Vagina (tissue), 2 donors: ENCODE measurements at regions not wholly inside any gene's neighbourhood (a gene's known extent, or its start where the extent isn't known, plus 50 kb on each side); places are given as distances from the start of the nearest gene placed in this dataset.

Source experiments
- POLR2A ChIP-seq, 2 donors: fragments of 450-650 bp; IDR thresholded peaks; one replicate each; pipeline ENCODE4 v1.6.1; 2017; ENCODE audit warnings: antibody characterized with exemption in 2 of 2, mild to moderate bottlenecking in 2 of 2, moderate library complexity in 2 of 2
- POLR2AphosphoS5 ChIP-seq, 2 donors: sonication (generic); formaldehyde crosslinking; IDR thresholded peaks; one replicate each; pipeline ENCODE4 v1.9.0; 2017; ENCODE audit warnings: antibody characterized with exemption in 2 of 2, mild to moderate bottlenecking in 2 of 2, low read depth in 1 of 2; ENCODE audit not compliant: insufficient read depth in 1 of 2
- TF ChIP-seq, protein P1 (sequence below), 3 experiments: fragments of 450-650 bp in 2 of 3; fragments of 200-600 bp in 1 of 3; sonication (generic) in 1 of 3; IDR thresholded peaks; one replicate each; pipeline ENCODE4 v1.5.1; 2017 to 2019; ENCODE audit warnings: antibody characterized with exemption in 3 of 3, mild to moderate bottlenecking in 2 of 3, moderate library complexity in 2 of 3

DNA sequence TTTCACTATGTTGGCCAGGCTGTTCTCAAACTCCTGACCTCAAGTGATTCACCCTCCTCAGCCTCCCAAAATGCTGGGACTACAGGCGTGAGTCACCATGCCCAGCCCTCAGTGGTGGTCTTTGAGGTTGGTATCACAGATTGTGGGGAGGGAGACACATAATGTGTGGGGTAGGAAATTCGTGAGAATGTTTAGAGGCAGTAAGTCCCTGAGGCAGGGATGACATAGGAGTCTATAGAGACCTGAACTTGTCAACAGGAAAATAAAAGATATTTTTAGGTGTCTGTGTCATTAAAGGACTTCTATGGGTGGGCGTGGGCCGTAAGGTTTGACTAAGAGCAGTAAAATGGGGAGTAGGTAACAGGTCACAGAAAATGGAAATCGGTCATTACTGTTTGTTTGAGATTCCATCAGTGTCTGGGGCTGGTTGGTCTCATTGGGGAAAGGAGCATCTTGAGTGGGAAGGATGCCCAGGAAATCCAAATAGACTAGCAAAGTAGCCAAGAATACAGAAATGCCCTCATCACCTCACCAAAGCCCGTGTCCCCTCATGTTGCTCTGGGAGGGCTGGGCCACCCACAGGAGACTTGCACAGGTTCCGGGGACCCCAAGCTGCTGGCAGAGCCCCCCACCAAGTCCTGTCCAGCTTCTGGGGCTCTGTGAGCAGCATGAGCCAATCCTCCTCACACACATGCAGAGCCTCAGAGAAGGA, 63.6 kb upstream of the BCL2L14 start:
- TF ChIP-seq, protein P1, sequence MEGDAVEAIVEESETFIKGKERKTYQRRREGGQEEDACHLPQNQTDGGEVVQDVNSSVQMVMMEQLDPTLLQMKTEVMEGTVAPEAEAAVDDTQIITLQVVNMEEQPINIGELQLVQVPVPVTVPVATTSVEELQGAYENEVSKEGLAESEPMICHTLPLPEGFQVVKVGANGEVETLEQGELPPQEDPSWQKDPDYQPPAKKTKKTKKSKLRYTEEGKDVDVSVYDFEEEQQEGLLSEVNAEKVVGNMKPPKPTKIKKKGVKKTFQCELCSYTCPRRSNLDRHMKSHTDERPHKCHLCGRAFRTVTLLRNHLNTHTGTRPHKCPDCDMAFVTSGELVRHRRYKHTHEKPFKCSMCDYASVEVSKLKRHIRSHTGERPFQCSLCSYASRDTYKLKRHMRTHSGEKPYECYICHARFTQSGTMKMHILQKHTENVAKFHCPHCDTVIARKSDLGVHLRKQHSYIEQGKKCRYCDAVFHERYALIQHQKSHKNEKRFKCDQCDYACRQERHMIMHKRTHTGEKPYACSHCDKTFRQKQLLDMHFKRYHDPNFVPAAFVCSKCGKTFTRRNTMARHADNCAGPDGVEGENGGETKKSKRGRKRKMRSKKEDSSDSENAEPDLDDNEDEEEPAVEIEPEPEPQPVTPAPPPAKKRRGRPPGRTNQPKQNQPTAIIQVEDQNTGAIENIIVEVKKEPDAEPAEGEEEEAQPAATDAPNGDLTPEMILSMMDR (IDR thresholded peaks at IDR 0.05) = no peak
- TF ChIP-seq POLR2AphosphoS5 (IDR thresholded peaks at IDR 0.05; ENCODE audit: insufficient read depth in 1 of 2, low read depth in 1 of 2) (no peak), POLR2A (IDR thresholded peaks at IDR 0.05) (no peak)
